DMS153 (cell line): ENCODE measurements at regions not wholly inside any gene's neighbourhood (a gene's known extent, or its start where the extent isn't known, plus 50 kb on each side); places are given as distances from the start of the nearest gene placed in this dataset.
"Not testable (repeated sequence)": the region's sequence is repeated elsewhere in the genome, so short reads cannot be mapped to it uniquely, and the experiment has no call there.

Experiments used
- DNase-seq: peaks from one replicate; lab custom pipeline; 2025; lab: John Stamatoyannopoulos, UW

- no peak for DNase-seq
Observed at GRCh38 chr18:961644-962355, 57.1 kb downstream of the ADCYAP1 start.

GRCh38 chr18:963276-963675, 58.6 kb downstream of the ADCYAP1 start:
- DNase-seq: no peak

- no peak for DNase-seq
Observed at GRCh38 chr18:965921-966758, 61.5 kb downstream of the ADCYAP1 start.

- DNase-seq: no peak
Observed at GRCh38 chr18:966759-967576, 62.3 kb downstream of the ADCYAP1 start.

- not testable (repeated sequence) for DNase-seq
Observed at GRCh38 chr18:968910-969309, 64.2 kb downstream of the ADCYAP1 start.

- DNase-seq: not testable (repeated sequence)
Observed at GRCh38 chr18:969311-969710, 64.6 kb downstream of the ADCYAP1 start.

GRCh38 chr18:974606-975005, 69.9 kb downstream of the ADCYAP1 start:
- not testable (repeated sequence) for DNase-seq

DNA sequence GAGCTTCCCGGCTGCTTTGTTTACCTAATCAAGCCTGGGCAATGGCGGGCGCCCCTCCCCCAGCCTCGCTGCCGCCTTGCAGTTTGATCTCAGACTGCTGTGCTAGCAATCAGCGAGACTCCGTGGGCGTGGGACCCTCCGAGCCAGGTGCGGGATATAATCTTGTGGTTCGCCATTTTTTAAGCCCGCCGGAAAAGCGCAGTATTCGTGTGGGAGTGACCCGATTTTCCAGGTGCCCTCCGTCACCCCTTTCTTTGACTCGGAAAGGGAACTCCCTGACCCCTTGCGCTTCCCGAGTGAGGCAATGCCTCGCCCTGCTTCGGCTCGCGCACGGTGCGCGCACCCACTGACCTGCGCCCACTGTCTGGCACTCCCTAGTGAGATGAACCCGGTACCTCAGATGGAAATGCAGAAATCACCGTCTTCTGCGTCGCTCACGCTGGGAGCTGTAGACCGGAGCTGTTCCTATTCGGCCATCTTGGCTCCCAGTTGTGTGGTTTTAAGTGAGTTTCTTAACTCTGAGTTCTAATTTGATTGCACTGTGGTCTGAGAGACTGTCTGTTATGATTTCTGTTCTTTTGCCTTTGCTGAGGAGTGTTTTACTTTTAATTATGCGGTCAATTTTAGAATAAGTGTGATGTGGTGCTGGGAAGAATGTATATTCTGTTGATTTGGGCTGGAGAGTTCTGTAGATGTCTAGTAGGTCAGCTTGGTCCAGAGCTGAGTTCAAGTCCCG, 71.9 kb downstream of the ADCYAP1 start:
- not testable (repeated sequence) for DNase-seq

GRCh38 chr18:977327-977726, 72.7 kb downstream of the ADCYAP1 start:
- DNase-seq: not testable (repeated sequence)

DNA sequence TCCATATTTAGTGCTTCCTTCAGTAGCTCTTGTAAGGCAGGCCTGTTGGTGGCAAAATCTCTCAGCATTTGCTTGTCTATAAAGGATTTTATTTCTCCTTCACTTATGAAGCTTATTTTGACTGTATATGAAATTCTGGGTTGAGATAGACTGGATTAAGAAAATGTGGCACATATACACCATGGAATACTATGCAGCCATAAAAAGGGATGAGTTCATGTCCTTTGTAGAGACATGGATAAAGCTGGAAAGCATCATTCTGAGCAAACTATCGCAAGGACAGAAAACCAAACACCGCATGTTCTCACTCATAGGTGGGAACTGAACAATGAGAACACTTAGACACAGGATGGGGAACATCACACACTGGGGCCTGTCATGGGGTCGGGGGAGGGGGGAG, 73.1 kb downstream of the ADCYAP1 start:
- not testable (repeated sequence) for DNase-seq

- DNase-seq: no peak
Observed at GRCh38 chr18:980586-980985, 75.9 kb downstream of the ADCYAP1 start.

- no peak for DNase-seq
Observed at GRCh38 chr18:984004-984403, 79.3 kb downstream of the ADCYAP1 start.

DNA sequence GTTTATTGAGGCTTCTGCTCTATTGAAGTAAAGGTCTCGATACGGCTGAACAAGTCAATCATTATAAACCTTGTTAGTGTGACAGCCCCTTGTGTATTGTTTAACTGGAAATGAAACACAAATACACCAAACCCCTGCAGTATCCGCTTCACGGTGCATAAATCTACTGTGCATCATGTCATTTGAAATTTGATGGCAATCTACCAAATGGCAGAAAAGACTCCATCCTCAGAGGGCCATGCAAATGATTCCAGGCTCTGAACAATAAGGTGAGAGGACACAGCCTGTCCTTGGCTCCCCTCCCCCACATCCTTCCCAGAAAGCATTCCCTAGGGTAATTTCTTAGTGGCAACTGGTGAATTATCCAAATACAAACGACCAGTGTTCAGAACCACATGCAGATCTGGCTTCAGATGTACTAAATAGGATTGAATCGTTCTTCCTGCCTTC, 80.6 kb downstream of the ADCYAP1 start:
- DNase-seq: peak; percentile 84

- no peak for DNase-seq
Observed at GRCh38 chr18:986051-986450, 81.4 kb downstream of the ADCYAP1 start.

GRCh38 chr18:986552-986951, 81.9 kb downstream of the ADCYAP1 start:
- DNase-seq: no peak

DNA sequence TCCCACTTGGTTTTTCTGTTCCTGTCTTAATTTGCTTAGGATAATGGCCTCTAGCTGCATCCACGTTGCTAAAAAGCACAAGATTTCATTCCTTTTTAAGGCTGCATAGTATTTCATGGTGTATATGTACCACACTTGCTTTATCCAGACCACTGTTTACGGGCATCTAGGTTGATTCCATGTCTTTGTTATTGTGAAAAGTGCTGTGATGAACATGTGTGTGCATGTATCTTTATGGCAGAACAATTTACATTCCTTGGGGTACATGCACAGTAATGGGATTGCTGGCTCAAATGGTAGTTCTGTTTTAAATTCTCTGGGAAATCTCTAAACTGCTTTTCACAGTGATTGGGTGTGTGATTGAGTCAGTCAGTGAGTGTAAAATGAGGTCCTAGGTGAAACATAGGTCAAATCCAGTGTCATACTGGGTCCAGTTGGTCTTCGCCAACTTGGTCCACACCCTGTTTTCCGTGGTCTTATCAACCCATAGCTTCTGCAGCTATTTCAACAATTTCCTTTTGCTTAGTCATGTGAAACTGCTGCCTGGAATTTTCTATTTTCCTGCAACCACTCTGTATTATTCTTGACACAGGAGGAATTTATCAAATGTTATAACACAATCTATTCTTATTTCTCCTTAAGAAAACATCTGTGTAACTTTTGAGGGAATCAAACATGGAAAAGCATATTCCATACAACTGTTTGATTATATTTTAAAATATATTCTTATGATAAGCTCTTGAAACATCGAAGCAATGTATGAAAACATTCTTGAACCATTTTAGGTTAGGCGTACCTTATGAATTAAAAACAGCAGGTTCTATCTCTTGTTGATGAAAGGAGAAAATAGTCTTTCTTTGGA, 82.9 kb downstream of the ADCYAP1 start:
- no peak for DNase-seq

DNA sequence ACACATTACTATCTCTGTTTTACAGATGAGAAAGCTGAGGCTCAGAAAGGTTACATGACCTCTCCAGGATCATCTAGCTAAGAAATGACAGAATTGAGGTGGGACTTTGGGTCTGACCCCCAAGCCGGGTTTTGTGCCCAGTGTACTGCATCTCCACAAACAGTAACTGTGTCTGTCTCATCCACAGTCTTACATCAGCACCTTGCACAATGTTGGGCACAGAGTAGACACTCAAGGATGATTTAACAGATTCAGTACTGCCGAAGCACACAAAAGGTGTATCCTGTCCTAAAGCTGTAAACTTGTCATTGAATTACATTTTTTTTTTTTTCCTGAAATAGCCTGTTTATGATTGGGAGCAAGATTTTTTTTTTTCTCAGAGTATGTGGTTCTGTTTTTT, 84.8 kb downstream of the ADCYAP1 start:
- DNase-seq: no peak

DNA sequence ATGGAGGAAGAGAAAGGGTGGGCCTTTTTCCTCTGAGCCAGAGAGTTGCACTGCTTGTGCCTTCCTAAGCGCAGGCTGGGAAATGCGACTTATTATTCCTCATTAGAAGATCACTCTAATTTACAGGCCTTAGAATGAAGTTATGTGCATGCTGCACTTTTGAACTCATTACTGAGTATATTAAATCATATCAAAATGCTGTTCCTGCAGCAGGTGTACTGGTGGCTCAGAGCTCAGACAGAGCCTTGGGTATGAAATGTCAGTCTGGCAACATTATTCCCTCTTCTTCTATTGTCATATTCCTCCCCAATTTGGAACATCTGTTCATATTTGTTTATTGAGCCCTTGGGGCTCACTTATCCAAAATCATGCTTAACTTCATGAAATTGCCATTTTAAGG, 85.5 kb downstream of the ADCYAP1 start:
- no peak for DNase-seq

- no peak for DNase-seq
Observed at GRCh38 chr18:991441-991840, 86.8 kb downstream of the ADCYAP1 start.

DNA sequence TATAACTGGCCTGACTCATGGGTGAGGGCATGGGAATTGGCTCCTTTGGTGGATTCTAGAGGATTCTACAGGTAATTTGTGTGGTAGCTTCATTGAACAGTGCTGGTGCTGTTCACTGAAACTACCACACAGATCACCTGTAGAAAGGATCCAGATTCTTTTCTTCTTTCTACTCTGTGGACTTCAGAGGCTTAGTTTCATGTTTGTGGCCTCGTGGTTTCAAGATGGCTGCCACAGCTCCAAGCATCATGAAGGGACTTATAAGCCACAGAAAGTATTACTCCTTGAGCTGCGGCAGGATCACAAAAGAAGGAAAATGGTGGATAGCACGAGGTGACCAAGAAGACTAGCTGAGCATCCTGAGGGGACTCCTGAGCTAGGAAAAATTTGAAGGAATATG, 88.9 kb downstream of the ADCYAP1 start:
- no peak for DNase-seq

- DNase-seq: no peak
Observed at GRCh38 chr18:995629-996028, 91.0 kb downstream of the ADCYAP1 start.
